Natural killer cell (primary cell): ENCODE measurements at regions not wholly inside any gene's neighbourhood (a gene's known extent, or its start where the extent isn't known, plus 50 kb on each side); places are given as distances from the start of the nearest gene placed in this dataset.

Experiments
- ATAC-seq, 3 donors: fragments of 150-1000 bp in 2 of 3; fragments of 200-7000 bp in 1 of 3; cut with Tn5 transposase; 1 replicate in 1 of 3; 2 replicates in 2 of 3; pipeline ENCODE4 v1.10.0; 2021; ENCODE audit warnings: mild to moderate bottlenecking in 2 of 3, moderate library complexity in 2 of 3
- DNase-seq, 2 donors: peaks; one replicate each; pipeline versions ENCODE4 v3.0.0 to v3.0.0-alpha.2; 2013 to 2021; ENCODE audit warnings: mixed read lengths in 1 of 2
- H3K27ac ChIP-seq: one replicate; pipeline ENCODE4 v1.5.1; 2013; ENCODE audit warnings: mild to moderate bottlenecking, low read length
- H3K27me3 ChIP-seq: one replicate; pipeline ENCODE4 v1.6.1; 2013; ENCODE audit warnings: low read length; ENCODE audit not compliant: control insufficient read depth, insufficient read depth
- H3K36me3 ChIP-seq: one replicate; pipeline ENCODE4 v1.6.1; 2013; ENCODE audit warnings: low read length; ENCODE audit not compliant: control insufficient read depth, insufficient read depth
- H3K4me1 ChIP-seq: one replicate; pipeline ENCODE4 v1.6.1; 2013; ENCODE audit warnings: low read length; ENCODE audit not compliant: control insufficient read depth, insufficient read depth
- H3K4me3 ChIP-seq: one replicate; pipeline ENCODE4 v1.5.1; 2013; ENCODE audit warnings: low read length
- H3K9me3 ChIP-seq: one replicate; pipeline ENCODE4 v1.6.1; 2013; ENCODE audit warnings: low read length; ENCODE audit not compliant: control insufficient read depth, insufficient read depth
- H3K27ac Mint-ChIP-seq, 2 donors: one replicate each; pipeline ENCODE4 v1.8.0; 2022; ENCODE audit warnings: mild to moderate bottlenecking in 2 of 2, mixed read lengths in 2 of 2, moderate library complexity in 1 of 2
- H3K27me3 Mint-ChIP-seq, 2 donors: one replicate each; pipeline ENCODE4 v1.8.0; 2022; ENCODE audit warnings: low read depth in 2 of 2, mixed read lengths in 2 of 2
- H3K36me3 Mint-ChIP-seq: one replicate; pipeline ENCODE4 v1.8.0; 2022; ENCODE audit warnings: mixed read lengths
- H3K4me1 Mint-ChIP-seq, 2 donors: one replicate each; pipeline ENCODE4 v1.8.0; 2022; ENCODE audit warnings: mixed read lengths in 2 of 2
- H3K4me3 Mint-ChIP-seq: one replicate; pipeline ENCODE4 v1.8.0; 2022; ENCODE audit warnings: mild to moderate bottlenecking, moderate library complexity, mixed read lengths
- H3K9me3 Mint-ChIP-seq, 2 donors: one replicate each; pipeline ENCODE4 v1.8.0; 2022; ENCODE audit warnings: mixed read lengths in 2 of 2
- WGBS: methylation state at CpG from one replicate; pipeline ENCODE4 v1.1.7; 2013; ENCODE audit warnings: missing lambda C conversion rate; ENCODE audit not compliant: insufficient coverage; 5-methylcytosine and 5-hydroxymethylcytosine counted together
- intact Hi-C: fragments of 100-400 bp; cut with micrococcal nuclease; formaldehyde crosslinking; loops from one replicate; pipeline ENCODE4 v1.14.2; 2022
- TF ChIP-seq, protein P1 (sequence below): fragments of 200-600 bp; IDR thresholded peaks from one replicate; pipeline ENCODE4 v1.8.0; 2022; ENCODE audit warnings: antibody characterized with exemption

DNA sequence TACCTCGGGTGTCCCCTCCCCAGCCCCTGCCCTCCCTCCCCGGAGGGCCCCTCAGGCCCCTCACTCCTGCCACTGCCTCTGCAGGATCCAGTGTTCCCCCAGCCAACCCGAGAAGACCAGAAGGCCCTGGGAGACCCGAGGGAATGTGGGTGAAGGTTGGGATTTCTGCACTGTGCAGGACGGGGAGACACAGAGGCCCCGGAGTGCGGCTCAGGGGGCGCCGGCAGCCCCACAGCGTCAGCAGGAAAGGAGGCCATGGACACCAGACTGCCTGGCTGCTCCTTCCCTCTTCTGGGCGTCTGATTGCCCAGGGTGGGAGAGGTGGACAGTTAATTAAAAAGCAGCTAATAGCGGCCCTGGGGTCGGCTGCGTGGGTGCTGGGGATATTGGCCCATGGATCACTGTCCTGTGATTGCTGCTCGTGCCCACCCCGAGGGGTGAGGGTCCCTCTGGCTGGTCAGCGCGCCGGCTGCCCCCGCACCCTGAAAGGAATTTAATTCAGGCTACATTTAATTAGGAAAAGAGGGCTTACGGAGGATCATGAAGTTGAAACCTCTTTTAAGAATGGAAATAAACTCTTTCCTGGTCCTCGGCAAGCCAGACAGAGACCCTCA is 57.8 kb upstream of the NKX1-1 start:
- intact Hi-C loops, result no loop called here
- H3K4me3 ChIP-seq, result no peak overlapping the region
- ATAC-seq (no peak), DNase-seq (no peak)
- 82% methylated on average over 22 of the region's 22 CpGs for WGBS
- Mint-ChIP-seq H3K27me3 (peaks cover 10 to 12% of the 10 kb centered on the region in 2 donors), H3K27ac (no peak overlapping the region), H3K36me3 (no peaks in the 10 kb centered on the region), H3K4me1 (no peaks in the 10 kb centered on the region), H3K4me3 (no peak overlapping the region), H3K9me3 (peaks cover 10 to 12% of the 10 kb centered on the region in 2 donors)
- no peaks in the 10 kb centered on the region for H3K9me3 ChIP-seq
- H3K36me3 ChIP-seq, result no peaks in the 10 kb centered on the region
- TF ChIP-seq, protein P1, sequence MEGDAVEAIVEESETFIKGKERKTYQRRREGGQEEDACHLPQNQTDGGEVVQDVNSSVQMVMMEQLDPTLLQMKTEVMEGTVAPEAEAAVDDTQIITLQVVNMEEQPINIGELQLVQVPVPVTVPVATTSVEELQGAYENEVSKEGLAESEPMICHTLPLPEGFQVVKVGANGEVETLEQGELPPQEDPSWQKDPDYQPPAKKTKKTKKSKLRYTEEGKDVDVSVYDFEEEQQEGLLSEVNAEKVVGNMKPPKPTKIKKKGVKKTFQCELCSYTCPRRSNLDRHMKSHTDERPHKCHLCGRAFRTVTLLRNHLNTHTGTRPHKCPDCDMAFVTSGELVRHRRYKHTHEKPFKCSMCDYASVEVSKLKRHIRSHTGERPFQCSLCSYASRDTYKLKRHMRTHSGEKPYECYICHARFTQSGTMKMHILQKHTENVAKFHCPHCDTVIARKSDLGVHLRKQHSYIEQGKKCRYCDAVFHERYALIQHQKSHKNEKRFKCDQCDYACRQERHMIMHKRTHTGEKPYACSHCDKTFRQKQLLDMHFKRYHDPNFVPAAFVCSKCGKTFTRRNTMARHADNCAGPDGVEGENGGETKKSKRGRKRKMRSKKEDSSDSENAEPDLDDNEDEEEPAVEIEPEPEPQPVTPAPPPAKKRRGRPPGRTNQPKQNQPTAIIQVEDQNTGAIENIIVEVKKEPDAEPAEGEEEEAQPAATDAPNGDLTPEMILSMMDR, result no peak
- no peaks in the 10 kb centered on the region for H3K27me3 ChIP-seq
- H3K27ac ChIP-seq, result no peak overlapping the region
- no peaks in the 10 kb centered on the region for H3K4me1 ChIP-seq

DNA sequence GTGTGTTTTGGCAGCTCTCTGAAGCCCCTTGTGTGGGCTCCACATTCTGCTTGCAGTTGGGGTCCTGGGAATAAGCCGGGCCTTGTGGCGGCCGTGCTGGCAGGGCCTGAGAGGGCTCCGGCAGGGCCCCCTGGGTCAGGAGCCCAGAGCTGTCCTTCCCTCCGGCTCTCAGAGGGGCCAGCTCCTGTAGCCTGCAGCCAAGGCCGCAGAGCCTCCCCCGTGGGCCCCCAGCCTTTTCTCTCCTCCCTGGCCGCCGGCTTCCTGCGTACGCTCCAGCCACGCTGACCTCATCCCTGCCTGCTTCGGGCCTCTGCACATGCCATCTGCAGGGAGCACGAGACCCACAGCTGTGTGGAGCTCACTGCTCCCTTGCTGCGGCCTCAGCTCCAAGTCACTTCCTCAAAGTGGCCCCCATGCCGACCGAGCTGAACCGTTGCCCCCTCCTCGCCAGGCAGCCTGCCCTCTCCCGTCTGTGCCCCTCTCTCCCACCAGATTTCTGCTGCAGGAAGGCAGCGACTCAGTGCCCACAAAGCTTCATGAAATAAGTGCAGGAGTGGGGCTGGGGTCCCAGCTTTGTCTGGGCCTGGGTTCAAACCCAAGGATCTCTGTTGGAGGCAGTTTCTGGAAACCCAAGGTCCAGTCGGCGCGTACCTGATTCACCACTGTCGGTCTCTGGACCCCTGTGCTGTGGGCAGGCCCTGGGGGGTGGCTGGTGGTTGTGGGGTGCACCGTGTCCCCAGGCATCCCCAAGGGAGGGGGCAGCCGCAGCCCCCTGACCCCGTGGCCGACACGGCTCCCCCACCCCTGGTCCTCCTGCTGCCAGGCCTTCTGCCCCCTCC is 57.1 kb upstream of the NKX1-1 start:
- H3K27me3 Mint-ChIP-seq, result peaks cover 10 to 16% of the 10 kb centered on the region in 2 donors
- no peak overlapping the region for H3K4me3 Mint-ChIP-seq
- Histone ChIP-seq H3K27me3 (no peaks in the 10 kb centered on the region), H3K9me3 (no peaks in the 10 kb centered on the region), H3K4me3 (no peak overlapping the region), H3K27ac (no peak overlapping the region), H3K4me1 (no peaks in the 10 kb centered on the region), H3K36me3 (no peaks in the 10 kb centered on the region)
- H3K4me1 Mint-ChIP-seq, result no peaks in the 10 kb centered on the region
- ATAC-seq, result no peak
- no peak for DNase-seq
- no peaks in the 10 kb centered on the region for H3K36me3 Mint-ChIP-seq
- intact Hi-C loops, result no loop called here
- TF ChIP-seq, protein P1, result no peak
- H3K9me3 Mint-ChIP-seq, result peaks cover 10% of the 10 kb centered on the region in 2 donors
- H3K27ac Mint-ChIP-seq, result no peak overlapping the region
- 45% methylated on average over 30 of the region's 30 CpGs for WGBS

DNA sequence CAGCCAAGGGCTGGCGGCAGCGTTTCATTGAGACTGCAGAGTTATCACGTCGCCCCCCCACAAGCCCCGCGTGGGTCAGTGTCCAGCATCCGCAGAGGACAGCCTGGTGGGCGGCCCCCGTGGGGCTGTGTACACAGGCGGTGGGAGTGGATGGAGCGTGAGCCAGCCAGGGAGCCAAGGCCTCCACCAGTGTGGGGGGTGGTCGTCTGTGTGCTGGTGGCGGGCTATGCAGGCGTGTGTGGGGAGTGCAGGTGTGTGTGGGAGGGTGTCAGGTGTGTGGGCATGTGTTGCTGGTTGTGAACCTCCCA is 56.5 kb upstream of the NKX1-1 start:
- intact Hi-C loops, result no loop called here
- WGBS, result 86% methylated on average over 14 of the region's 14 CpGs
- Histone ChIP-seq H3K27ac (no peak overlapping the region), H3K4me3 (no peak overlapping the region), H3K27me3 (no peaks in the 10 kb centered on the region), H3K9me3 (no peaks in the 10 kb centered on the region), H3K4me1 (no peaks in the 10 kb centered on the region), H3K36me3 (no peaks in the 10 kb centered on the region)
- no peak overlapping the region for H3K4me3 Mint-ChIP-seq
- no peak for ATAC-seq
- H3K4me1 Mint-ChIP-seq, result no peaks in the 10 kb centered on the region
- H3K27ac Mint-ChIP-seq, result no peak overlapping the region
- H3K36me3 Mint-ChIP-seq, result no peaks in the 10 kb centered on the region
- H3K9me3 Mint-ChIP-seq, result peaks cover 4 to 5% of the 10 kb centered on the region in 2 donors
- TF ChIP-seq, protein P1, result no peak
- DNase-seq, result peak in 1 of 2 donors; percentile 10
- peaks cover 10 to 17% of the 10 kb centered on the region in 2 donors for H3K27me3 Mint-ChIP-seq
